H9 (cell line): ENCODE measurements at regions not wholly inside any gene's neighbourhood (a gene's known extent, or its start where the extent isn't known, plus 50 kb on each side); places are given as distances from the start of the nearest gene placed in this dataset.

Source experiments
- DNase-seq: peaks from one replicate; pipeline ENCODE4 v3.0.0-alpha.2; 2017
- H2AFZ ChIP-seq: one replicate; pipeline ENCODE4 v1.6.1; 2013; ENCODE audit warnings: mild to moderate bottlenecking, low read length, control low read depth, moderate library complexity
- H2AK5ac ChIP-seq: 2 replicates; pipeline ENCODE4 v1.6.1; 2013; ENCODE audit warnings: low read length, control low read depth, mixed read lengths; ENCODE audit not compliant: insufficient read length
- H2BK120ac ChIP-seq: one replicate; pipeline ENCODE4 v1.6.1; 2013; ENCODE audit warnings: low read depth, mild to moderate bottlenecking, low read length, control low read depth, inconsistent platforms; ENCODE audit not compliant: poor library complexity, severe bottlenecking
- H2BK12ac ChIP-seq: 2 replicates; pipeline ENCODE4 v1.6.1; 2013; ENCODE audit warnings: low read length, control low read depth, mixed read lengths, low read depth; ENCODE audit not compliant: insufficient read length
- H2BK15ac ChIP-seq: 2 replicates; pipeline ENCODE4 v1.6.1; 2013; ENCODE audit warnings: low read depth, low read length, control low read depth
- H2BK20ac ChIP-seq: one replicate; pipeline ENCODE4 v1.6.1; 2013; ENCODE audit warnings: low read depth, mild to moderate bottlenecking, low read length, control low read depth, inconsistent platforms; ENCODE audit not compliant: poor library complexity, severe bottlenecking
- H2BK5ac ChIP-seq: 2 replicates; pipeline ENCODE4 v1.6.1; 2013; ENCODE audit warnings: low read length, control low read depth, mixed read lengths; ENCODE audit not compliant: insufficient read length
- H3K14ac ChIP-seq: 2 replicates; pipeline ENCODE4 v1.6.1; 2013; ENCODE audit warnings: low read length, control low read depth; ENCODE audit not compliant: insufficient read depth
- H3K18ac ChIP-seq: 2 replicates; pipeline ENCODE4 v1.6.1; 2013; ENCODE audit warnings: low read depth, mild to moderate bottlenecking, mixed read lengths, low read length, control low read depth; ENCODE audit not compliant: insufficient read length
- H3K23ac ChIP-seq: 2 replicates; pipeline ENCODE4 v1.6.1; 2013; ENCODE audit warnings: low read length, control low read depth, mixed read lengths, low read depth; ENCODE audit not compliant: insufficient read length
- H3K23me2 ChIP-seq: 2 replicates; pipeline ENCODE4 v1.6.1; 2013; ENCODE audit warnings: low read depth, mild to moderate bottlenecking, mixed read lengths, low read length, control low read depth; ENCODE audit not compliant: insufficient read length, poor library complexity, severe bottlenecking
- H3K27ac ChIP-seq: 2 replicates; pipeline ENCODE4 v1.5.1; 2013; ENCODE audit warnings: low read length, control low read depth, mixed read lengths, low read depth; ENCODE audit not compliant: insufficient read length
- H3K27me3 ChIP-seq: 2 replicates; pipeline ENCODE4 v1.6.1; 2013; ENCODE audit warnings: low read length, control low read depth, inconsistent platforms; ENCODE audit not compliant: insufficient read depth
- H3K4ac ChIP-seq: 2 replicates; pipeline ENCODE4 v1.6.1; 2013; ENCODE audit warnings: low read depth, mild to moderate bottlenecking, control low read depth, inconsistent platforms, low read length, moderate library complexity
- H3K4me1 ChIP-seq: 2 replicates; pipeline ENCODE4 v1.6.1; 2013; ENCODE audit warnings: low read length, control low read depth, inconsistent platforms; ENCODE audit not compliant: insufficient read depth
- H3K4me2 ChIP-seq: 2 replicates; pipeline ENCODE4 v1.6.1; 2013; ENCODE audit warnings: low read length, control low read depth, mixed read lengths; ENCODE audit not compliant: insufficient read length, insufficient read depth
- H3K56ac ChIP-seq: 2 replicates; pipeline ENCODE4 v1.6.1; 2013; ENCODE audit warnings: low read depth, mild to moderate bottlenecking, mixed read lengths, low read length, control low read depth; ENCODE audit not compliant: insufficient read length
- H3K79me1 ChIP-seq: 2 replicates; pipeline ENCODE4 v1.6.1; 2013; ENCODE audit warnings: low read depth, mild to moderate bottlenecking, moderate library complexity, low read length, control low read depth, inconsistent platforms; ENCODE audit not compliant: insufficient read depth, poor library complexity, severe bottlenecking
- H3K79me2 ChIP-seq: 2 replicates; pipeline ENCODE4 v1.6.1; 2013; ENCODE audit warnings: low read length, control low read depth, inconsistent platforms; ENCODE audit not compliant: insufficient read depth
- H3K9ac ChIP-seq: 2 replicates; pipeline ENCODE4 v1.6.1; 2013; ENCODE audit warnings: low read length, control low read depth, mixed read lengths; ENCODE audit not compliant: insufficient read length; ENCODE audit errors: extremely low read depth
- H3K9me3 ChIP-seq: one replicate; pipeline ENCODE4 v1.6.1; 2013; ENCODE audit warnings: low read depth, low read length, inconsistent platforms; ENCODE audit not compliant: control insufficient read depth
- H3T11ph ChIP-seq: one replicate; pipeline ENCODE4 v1.6.1; 2013; ENCODE audit warnings: mild to moderate bottlenecking, low read length, control low read depth, inconsistent platforms
- H4K20me1 ChIP-seq: one replicate; pipeline ENCODE4 v1.6.1; 2013; ENCODE audit not compliant: control insufficient read depth, insufficient read length, insufficient read depth
- H4K5ac ChIP-seq: 2 replicates; pipeline ENCODE4 v1.6.1; 2013; ENCODE audit warnings: low read depth, mild to moderate bottlenecking, mixed read lengths, low read length, control low read depth; ENCODE audit not compliant: insufficient read length
- H4K8ac ChIP-seq: replicated peaks from 2 replicates; pipeline ENCODE4 v1.6.1; 2013; ENCODE audit warnings: low read length, control low read depth, mixed read lengths, low read depth; ENCODE audit not compliant: insufficient read length
- H4K91ac ChIP-seq: 2 replicates; pipeline ENCODE4 v1.6.1; 2013; ENCODE audit warnings: low read depth, mild to moderate bottlenecking, moderate library complexity, mixed read lengths, low read length, control low read depth; ENCODE audit not compliant: insufficient read length
- H3K27ac Mint-ChIP-seq, 3 experiments: 2 replicates in 2 of 3; 3 replicates in 1 of 3; pipeline ENCODE4 v1.8.0; 2020 to 2021; ENCODE audit warnings: mixed read lengths in 3 of 3, mild to moderate bottlenecking in 1 of 3, moderate library complexity in 1 of 3
- H3K27me3 Mint-ChIP-seq: 2 replicates; pipeline ENCODE4 v1.8.0; 2021; ENCODE audit warnings: low read depth, mild to moderate bottlenecking, moderate library complexity, mixed read lengths
- H3K36me3 Mint-ChIP-seq, 3 experiments: 2 replicates in 2 of 3; 3 replicates in 1 of 3; pipeline ENCODE4 v1.8.0; 2020 to 2021; ENCODE audit warnings: low read depth in 3 of 3, mixed read lengths in 3 of 3; ENCODE audit not compliant: insufficient read depth in 1 of 3
- H3K4me1 Mint-ChIP-seq, 2 experiments: 2 replicates each; pipeline ENCODE4 v1.8.0; 2020; ENCODE audit warnings: mixed read lengths in 2 of 2
- H3K4me3 Mint-ChIP-seq, 2 experiments: 2 replicates in 1 of 2; 3 replicates in 1 of 2; pipeline ENCODE4 v1.8.0; 2020 to 2021; ENCODE audit warnings: mild to moderate bottlenecking in 2 of 2, mixed read lengths in 2 of 2, moderate library complexity in 1 of 2
- H3K9me3 Mint-ChIP-seq, 2 experiments: 2 replicates in 1 of 2; 3 replicates in 1 of 2; pipeline ENCODE4 v1.8.0; 2020; ENCODE audit warnings: mild to moderate bottlenecking in 2 of 2, mixed read lengths in 2 of 2, moderate library complexity in 1 of 2
- CTCF ChIP-seq: fragments of 200-600 bp; sonication (generic); conservative IDR thresholded peaks from 3 replicates; pipeline ENCODE4 v1.8.0; 2021; ENCODE audit warnings: antibody characterized with exemption, mild to moderate bottlenecking
- WGBS: extraction: QIAGEN DNeasy Blood & Tissue Kit; methylation state at CpG from one replicate; pipeline ENCODE4 v1.1.7; 2013; ENCODE audit warnings: missing lambda C conversion rate, low lambda C conversion rate, mixed read lengths; ENCODE audit not compliant: insufficient read length; ENCODE audit errors: extremely low coverage; 5-methylcytosine and 5-hydroxymethylcytosine counted together

GRCh38 chr14:43755707-43756106 lies 751.4 kb downstream of the FSCB start:
- H3K79me2 ChIP-seq: no peaks in the 10 kb centered on the region
- H2BK120ac ChIP-seq: no peak overlapping the region
- no peak overlapping the region for H3K4me2 ChIP-seq
- H2BK12ac ChIP-seq: no peak overlapping the region
- H2AK5ac ChIP-seq: no peak overlapping the region
- no peak overlapping the region for H2AFZ ChIP-seq
- H3K14ac ChIP-seq: no peak overlapping the region
- H3K27me3 Mint-ChIP-seq: no peaks in the 10 kb centered on the region
- DNase-seq: no peak
- H3K4ac ChIP-seq: no peak overlapping the region
- no peaks in the 10 kb centered on the region for H4K20me1 ChIP-seq
- no peak overlapping the region for H2BK20ac ChIP-seq
- H3T11ph ChIP-seq: no peak overlapping the region
- no peak overlapping the region for H4K8ac ChIP-seq
- peaks cover 9 to 37% (median 14%) of the 10 kb centered on the region in 3 experiments for H3K36me3 Mint-ChIP-seq
- H3K27ac ChIP-seq: no peak overlapping the region
- H3K79me1 ChIP-seq: no peaks in the 10 kb centered on the region
- H3K4me3 Mint-ChIP-seq: no peak overlapping the region
- H4K5ac ChIP-seq: no peak overlapping the region
- H3K9me3 Mint-ChIP-seq: peaks cover 26 to 27% of the 10 kb centered on the region in 2 experiments; a peak in 4 of 5 replicates
- H3K23me2 ChIP-seq: no peaks in the 10 kb centered on the region
- H3K23ac ChIP-seq: no peak overlapping the region
- H3K56ac ChIP-seq: no peak overlapping the region
- no peak overlapping the region for H3K9ac ChIP-seq
- peak overlapping the region in 1 of 3 experiments; percentile 98; a peak in 3 of 7 replicates for H3K27ac Mint-ChIP-seq
- peaks cover 23 to 37% of the 10 kb centered on the region in 2 experiments for H3K4me1 Mint-ChIP-seq
- no peak overlapping the region for H2BK5ac ChIP-seq
- no peak overlapping the region for H2BK15ac ChIP-seq
- no peaks in the 10 kb centered on the region for H3K9me3 ChIP-seq
- H4K91ac ChIP-seq: no peak overlapping the region
- no CpG with 5 or more reads among the region's 6 CpGs for WGBS
- H3K18ac ChIP-seq: no peak overlapping the region
- TF ChIP-seq CTCF: no peak
- no peaks in the 10 kb centered on the region; the same call in 1 of the 2 replicates for H3K4me1 ChIP-seq
- H3K27me3 ChIP-seq: no peaks in the 10 kb centered on the region
